ENCODE measurements at regions not wholly inside any gene's neighbourhood (a gene's known extent, or its start where the extent isn't known, plus 50 kb on each side); places are given as distances from the start of the nearest gene placed in this dataset.

GRCh38 chr3:162338514-162338913 is 841.9 kb downstream of the OTOL1 start:
- no peak overlapping the region for H3K27ac ChIP-seq
- intact Hi-C loops (cut with DNase I; ENCODE audit: low total_unique reads), result no loop called here
- no peaks in the 10 kb centered on the region for H3K36me3 ChIP-seq
- TF ChIP-seq POLR2A (IDR thresholded peaks at IDR 0.05), result no peak
- TF ChIP-seq POLR2AphosphoS5 (IDR thresholded peaks at IDR 0.05), result no peak
- no peak for TF ChIP-seq CTCF (IDR thresholded peaks at IDR 0.05)
- no peak for TF ChIP-seq EP300 (IDR thresholded peaks at IDR 0.05)
- DNase-seq, result no peak
- no peak overlapping the region for H3K4me3 ChIP-seq
- no peaks in the 10 kb centered on the region for H3K4me1 ChIP-seq
- peaks cover 0 to 23% (median 10%) of the 10 kb centered on the region in 4 donors for H3K9me3 ChIP-seq
- no peaks in the 10 kb centered on the region for H3K27me3 ChIP-seq

GRCh38 chr3:162348912-162349311 is 852.3 kb downstream of the OTOL1 start:
- no peak for TF ChIP-seq POLR2AphosphoS5 (IDR thresholded peaks at IDR 0.05)
- WGBS, 5 donors, result 24 to 39% (median 34%) methylated on average over 2 of the region's 2 CpGs
- no peaks in the 10 kb centered on the region for H3K4me1 ChIP-seq
- no peak overlapping the region for H3K4me3 ChIP-seq
- intact Hi-C loops (cut with DNase I; ENCODE audit: low total_unique reads), result no loop called here
- H3K9me3 ChIP-seq, result no peaks in the 10 kb centered on the region
- no peak overlapping the region for H3K27ac ChIP-seq
- no peaks in the 10 kb centered on the region for H3K36me3 ChIP-seq
- peak in 1 of 2 donors; percentile 7 for DNase-seq
- no peaks in the 10 kb centered on the region for H3K27me3 ChIP-seq

GRCh38 chr3:162353414-162353813 is 856.8 kb downstream of the OTOL1 start:
- Histone ChIP-seq H3K4me1 (no peaks in the 10 kb centered on the region), H3K27ac (no peak overlapping the region), H3K9me3 (no peaks in the 10 kb centered on the region), H3K27me3 (no peaks in the 10 kb centered on the region), H3K4me3 (no peak overlapping the region), H3K36me3 (no peaks in the 10 kb centered on the region)
- 35 to 56% (median 47%) methylated on average over 2 of the region's 2 CpGs for WGBS, 5 donors
- no peak for TF ChIP-seq POLR2A (IDR thresholded peaks at IDR 0.05)
- TF ChIP-seq EP300 (IDR thresholded peaks at IDR 0.05), result no peak
- TF ChIP-seq CTCF (IDR thresholded peaks at IDR 0.05), result no peak
- no peak for TF ChIP-seq POLR2AphosphoS5 (IDR thresholded peaks at IDR 0.05)
- intact Hi-C loops (cut with DNase I; ENCODE audit: low total_unique reads), result no loop called here
- no peak for DNase-seq

- H3K27me3 ChIP-seq, result no peaks in the 10 kb centered on the region
- intact Hi-C loops (cut with DNase I; ENCODE audit: low total_unique reads), result no loop called here
- 79 to 88% (median 83%) methylated on average over 1 of the region's 1 CpG for WGBS, 5 donors
These were observed 857.7 kb downstream of the OTOL1 start for GRCh38 chr3:162354356-162354755.

More at GRCh38 chr3:162354356-162354755, 857.7 kb downstream of the OTOL1 start:
- no peaks in the 10 kb centered on the region for H3K4me1 ChIP-seq
- no peak for DNase-seq
- H3K4me3 ChIP-seq, result no peak overlapping the region
- H3K27ac ChIP-seq, result no peak overlapping the region
- TF ChIP-seq CTCF (IDR thresholded peaks at IDR 0.05), result no peak
- TF ChIP-seq POLR2AphosphoS5 (IDR thresholded peaks at IDR 0.05), result no peak
- TF ChIP-seq POLR2A (IDR thresholded peaks at IDR 0.05), result no peak
- TF ChIP-seq EP300 (IDR thresholded peaks at IDR 0.05), result no peak
- no peaks in the 10 kb centered on the region for H3K9me3 ChIP-seq
- no peaks in the 10 kb centered on the region for H3K36me3 ChIP-seq
